Keratinocyte (primary cell): ENCODE measurements at regions not wholly inside any gene's neighbourhood (a gene's known extent, or its start where the extent isn't known, plus 50 kb on each side); places are given as distances from the start of the nearest gene placed in this dataset.

Experiments
- EZH2 ChIP-seq: IDR thresholded peaks from one replicate; pipeline ENCODE4 v1.6.1; 2012; ENCODE audit warnings: inconsistent platforms, mild to moderate bottlenecking, low read length, moderate library complexity
- TF ChIP-seq, protein P1 (sequence below), 3 experiments: IDR thresholded peaks in 1 of 3; conservative IDR thresholded peaks in 1 of 3; optimal IDR thresholded peaks in 1 of 3; 2 replicates in 2 of 3; 3 replicates in 1 of 3; pipeline versions ENCODE3 to v1.5.1; 2011; ENCODE audit warnings: low read length in 3 of 3, mild to moderate bottlenecking in 3 of 3, moderate library complexity in 2 of 3, control low read depth in 1 of 3, inconsistent platforms in 1 of 3; ENCODE audit not compliant: insufficient read depth in 2 of 3; ENCODE audit errors: extremely low read depth in 1 of 3

DNA sequence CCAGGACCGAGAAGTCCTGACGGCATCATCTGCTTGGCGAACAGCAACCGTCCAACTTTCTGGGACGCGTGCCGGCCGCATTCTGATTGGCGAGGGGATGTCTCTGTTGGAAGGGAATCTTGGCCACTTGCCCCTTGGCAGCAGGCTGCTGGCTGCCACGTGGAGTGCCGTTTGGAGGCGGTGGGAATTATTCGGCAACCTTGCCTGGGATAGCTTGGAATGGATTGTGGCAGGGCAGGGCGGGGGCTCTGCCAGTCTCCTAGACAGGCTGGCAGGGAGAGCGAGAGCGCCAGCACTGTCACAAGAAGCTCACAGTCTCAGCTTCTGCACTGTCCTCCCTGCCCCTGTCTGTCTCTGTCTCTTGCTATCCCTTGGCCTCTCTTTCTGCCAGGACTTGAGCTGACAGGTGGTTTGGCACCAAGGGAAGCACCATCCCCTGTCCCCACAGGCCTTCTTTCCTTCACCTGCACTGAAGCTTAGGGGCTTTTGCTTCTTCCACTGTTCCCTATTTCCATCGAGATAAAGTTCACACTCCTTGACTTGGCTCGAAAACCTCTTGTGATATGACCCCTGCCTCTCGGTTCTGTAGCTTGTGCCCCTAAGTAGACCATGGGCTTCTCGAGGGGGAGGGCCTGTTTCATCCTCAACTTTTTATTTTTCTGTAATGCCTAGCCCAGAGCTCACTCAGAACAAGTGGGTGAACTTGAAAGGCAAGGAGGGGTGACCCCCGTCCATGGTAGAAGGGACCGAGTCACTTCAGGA lies 201.9 kb downstream of the PHETA1 start:
- TF ChIP-seq, protein P1, sequence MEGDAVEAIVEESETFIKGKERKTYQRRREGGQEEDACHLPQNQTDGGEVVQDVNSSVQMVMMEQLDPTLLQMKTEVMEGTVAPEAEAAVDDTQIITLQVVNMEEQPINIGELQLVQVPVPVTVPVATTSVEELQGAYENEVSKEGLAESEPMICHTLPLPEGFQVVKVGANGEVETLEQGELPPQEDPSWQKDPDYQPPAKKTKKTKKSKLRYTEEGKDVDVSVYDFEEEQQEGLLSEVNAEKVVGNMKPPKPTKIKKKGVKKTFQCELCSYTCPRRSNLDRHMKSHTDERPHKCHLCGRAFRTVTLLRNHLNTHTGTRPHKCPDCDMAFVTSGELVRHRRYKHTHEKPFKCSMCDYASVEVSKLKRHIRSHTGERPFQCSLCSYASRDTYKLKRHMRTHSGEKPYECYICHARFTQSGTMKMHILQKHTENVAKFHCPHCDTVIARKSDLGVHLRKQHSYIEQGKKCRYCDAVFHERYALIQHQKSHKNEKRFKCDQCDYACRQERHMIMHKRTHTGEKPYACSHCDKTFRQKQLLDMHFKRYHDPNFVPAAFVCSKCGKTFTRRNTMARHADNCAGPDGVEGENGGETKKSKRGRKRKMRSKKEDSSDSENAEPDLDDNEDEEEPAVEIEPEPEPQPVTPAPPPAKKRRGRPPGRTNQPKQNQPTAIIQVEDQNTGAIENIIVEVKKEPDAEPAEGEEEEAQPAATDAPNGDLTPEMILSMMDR (optimal IDR thresholded peaks at IDR 0.05 in 1 of 3, IDR thresholded peaks at IDR 0.05 in 1 of 3, conservative IDR thresholded peaks at IDR 0.05 in 1 of 3; ENCODE audit: extremely low read depth in 1 of 3, insufficient read depth in 2 of 3, low read length in 3 of 3) = no peak
- TF ChIP-seq EZH2 = no peak
